Activated naive CD4-positive, alpha-beta T cell treated with anti-CD3 and anti-CD28 coated beads for 36 hours (primary cell): ENCODE measurements at regions not wholly inside any gene's neighbourhood (a gene's known extent, or its start where the extent isn't known, plus 50 kb on each side); places are given as distances from the start of the nearest gene placed in this dataset.
"Not testable (repeated sequence)": the region's sequence is repeated elsewhere in the genome, so short reads cannot be mapped to it uniquely, and the experiment has no call there.

ENCODE experiments used
- CTCF ChIA-PET: fragments of 350-600 bp; sonication (Branson Sonifier 250); formaldehyde crosslinking; loops from one replicate; lab custom pipeline; 2021; ENCODE audit warnings: antibody characterized with exemption; lab: Charles Lee
- DNase-seq: peaks from one replicate; pipeline ENCODE4 v3.0.0-alpha.2; 2020
- H3K27ac Mint-ChIP-seq: one replicate; pipeline ENCODE4 v1.8.0; 2021; ENCODE audit warnings: mild to moderate bottlenecking, mixed read lengths
- H3K27me3 Mint-ChIP-seq: one replicate; pipeline ENCODE4 v1.8.0; 2021; ENCODE audit warnings: low read depth, mixed read lengths
- H3K36me3 Mint-ChIP-seq: one replicate; pipeline ENCODE4 v1.8.0; 2021; ENCODE audit warnings: low read depth, mixed read lengths
- H3K4me1 Mint-ChIP-seq: one replicate; pipeline ENCODE4 v1.8.0; 2021; ENCODE audit warnings: low read depth, mixed read lengths
- H3K4me3 Mint-ChIP-seq: one replicate; pipeline ENCODE4 v1.8.0; 2021; ENCODE audit warnings: mild to moderate bottlenecking, moderate library complexity, mixed read lengths
- H3K9me3 Mint-ChIP-seq: one replicate; pipeline ENCODE4 v1.8.0; 2021; ENCODE audit warnings: mixed read lengths
- intact Hi-C: fragments of 100-400 bp; cut with micrococcal nuclease; formaldehyde crosslinking; loops from one replicate; pipeline ENCODE4 v1.15.1; 2023

GRCh38 chr4:128660361-128661215 is 148.9 kb upstream of the JADE1 start:
- DNase-seq, result no peak
- Mint-ChIP-seq H3K9me3 (no peaks in the 10 kb centered on the region), H3K4me1 (peaks cover 10% of the 10 kb centered on the region), H3K4me3 (no peak overlapping the region), H3K36me3 (no peaks in the 10 kb centered on the region), H3K27me3 (no peaks in the 10 kb centered on the region), H3K27ac (no peak overlapping the region)
- intact Hi-C loops, result loop anchor here (10.0 kb wide), 1 partner anchor 434 kb away; the partner anchor contains the start of genes C4orf33 and SCLT1
- CTCF ChIA-PET, result no interaction called here

GRCh38 chr4:128658214-128658631 is 151.3 kb upstream of the JADE1 start:
- CTCF ChIA-PET, result no interaction called here
- Mint-ChIP-seq H3K4me3 (no peak overlapping the region), H3K36me3 (no peaks in the 10 kb centered on the region), H3K4me1 (peaks cover 3% of the 10 kb centered on the region), H3K9me3 (no peaks in the 10 kb centered on the region), H3K27me3 (peaks cover 2% of the 10 kb centered on the region), H3K27ac (no peak overlapping the region)
- no peak for DNase-seq
- intact Hi-C loops, result no loop called here

GRCh38 chr4:128657638-128658037 is 151.9 kb upstream of the JADE1 start:
- intact Hi-C loops, result no loop called here
- H3K9me3 Mint-ChIP-seq, result no peaks in the 10 kb centered on the region

GRCh38 chr4:128654465-128654864 is 155.0 kb upstream of the JADE1 start:
- H3K27me3 Mint-ChIP-seq, result peaks cover 2% of the 10 kb centered on the region
- H3K9me3 Mint-ChIP-seq, result no peaks in the 10 kb centered on the region
- H3K36me3 Mint-ChIP-seq, result no peaks in the 10 kb centered on the region
- H3K4me1 Mint-ChIP-seq, result no peaks in the 10 kb centered on the region
- DNase-seq, result no peak
- H3K4me3 Mint-ChIP-seq, result no peak overlapping the region
- CTCF ChIA-PET, result no interaction called here
- H3K27ac Mint-ChIP-seq, result no peak overlapping the region
- intact Hi-C loops, result no loop called here

More at GRCh38 chr4:128657638-128658037, 151.9 kb upstream of the JADE1 start:
- Mint-ChIP-seq H3K27me3 (peaks cover 2% of the 10 kb centered on the region), H3K27ac (no peak overlapping the region), H3K4me3 (no peak overlapping the region), H3K4me1 (no peaks in the 10 kb centered on the region), H3K36me3 (no peaks in the 10 kb centered on the region)
- no peak for DNase-seq
- CTCF ChIA-PET, result no interaction called here

GRCh38 chr4:128653527-128654444 is 155.7 kb upstream of the JADE1 start:
- DNase-seq, result no peak
- no peak overlapping the region for H3K4me3 Mint-ChIP-seq
- H3K36me3 Mint-ChIP-seq, result no peaks in the 10 kb centered on the region
- intact Hi-C loops, result no loop called here
- H3K27ac Mint-ChIP-seq, result no peak overlapping the region
- CTCF ChIA-PET, result interaction anchor here (0.6 kb wide), 1 partner anchor 83 kb away, joined by 4 read pairs; no protein-coding TSS in a partner anchor
- no peaks in the 10 kb centered on the region for H3K9me3 Mint-ChIP-seq
- peaks cover 2% of the 10 kb centered on the region for H3K27me3 Mint-ChIP-seq
- H3K4me1 Mint-ChIP-seq, result no peaks in the 10 kb centered on the region

GRCh38 chr4:128649575-128650205 is 159.8 kb upstream of the JADE1 start:
- Mint-ChIP-seq H3K4me3 (no peak overlapping the region), H3K27ac (no peak overlapping the region), H3K36me3 (no peaks in the 10 kb centered on the region), H3K9me3 (no peaks in the 10 kb centered on the region), H3K4me1 (no peaks in the 10 kb centered on the region), H3K27me3 (no peaks in the 10 kb centered on the region)
- CTCF ChIA-PET, result interaction anchor here (0.5 kb wide), 1 partner anchor 537 kb away, joined by 4 read pairs; no protein-coding TSS in a partner anchor
- intact Hi-C loops, result no loop called here
- DNase-seq, result no peak

GRCh38 chr4:128649161-128649560 is 160.3 kb upstream of the JADE1 start:
- H3K27me3 Mint-ChIP-seq, result no peaks in the 10 kb centered on the region
- H3K36me3 Mint-ChIP-seq, result no peaks in the 10 kb centered on the region
- H3K9me3 Mint-ChIP-seq, result no peaks in the 10 kb centered on the region
- no peaks in the 10 kb centered on the region for H3K4me1 Mint-ChIP-seq
- no peak overlapping the region for H3K4me3 Mint-ChIP-seq
- intact Hi-C loops, result no loop called here
- DNase-seq, result no peak
- CTCF ChIA-PET, result no interaction called here
- H3K27ac Mint-ChIP-seq, result no peak overlapping the region

GRCh38 chr4:128648021-128648420 is 161.5 kb upstream of the JADE1 start:
- Mint-ChIP-seq H3K36me3 (no peaks in the 10 kb centered on the region), H3K27ac (no peak overlapping the region), H3K4me3 (no peak overlapping the region), H3K27me3 (no peaks in the 10 kb centered on the region), H3K9me3 (no peaks in the 10 kb centered on the region), H3K4me1 (no peaks in the 10 kb centered on the region)
- intact Hi-C loops, result no loop called here
- CTCF ChIA-PET, result no interaction called here
- DNase-seq, result no peak

- DNase-seq, H3K4me1 Mint-ChIP-seq, CTCF ChIA-PET, H3K27me3 Mint-ChIP-seq, H3K4me3 Mint-ChIP-seq, H3K9me3 Mint-ChIP-seq, intact Hi-C loops, H3K27ac Mint-ChIP-seq, H3K36me3 Mint-ChIP-seq: not testable (repeated sequence)
Measured at GRCh38 chr4:128646893-128647292, 162.6 kb upstream of the JADE1 start.

GRCh38 chr4:128644693-128645654 is 164.5 kb upstream of the JADE1 start:
- CTCF ChIA-PET, H3K27ac Mint-ChIP-seq, DNase-seq, intact Hi-C loops, H3K9me3 Mint-ChIP-seq, H3K4me3 Mint-ChIP-seq, H3K4me1 Mint-ChIP-seq, H3K36me3 Mint-ChIP-seq, H3K27me3 Mint-ChIP-seq: not testable (repeated sequence)

GRCh38 chr4:128644107-128644506 is 165.4 kb upstream of the JADE1 start:
- H3K4me1 Mint-ChIP-seq, H3K4me3 Mint-ChIP-seq, H3K27me3 Mint-ChIP-seq, H3K9me3 Mint-ChIP-seq, intact Hi-C loops, CTCF ChIA-PET, H3K36me3 Mint-ChIP-seq, DNase-seq, H3K27ac Mint-ChIP-seq: not testable (repeated sequence)
